Motor neuron (in vitro differentiated cells): ENCODE measurements at regions not wholly inside any gene's neighbourhood (a gene's known extent, or its start where the extent isn't known, plus 50 kb on each side); places are given as distances from the start of the nearest gene placed in this dataset.

Source experiments
- ATAC-seq, 8 experiments: fragments of 200-7000 bp; cut with Tn5 transposase; replicated peaks in 6 of 8; 2 replicates each; pipeline ENCODE4 v1.8.0; 2021; ENCODE audit warnings: mild to moderate bottlenecking in 8 of 8, moderate library complexity in 8 of 8
- H3K27ac ChIP-seq, 2 donors: fragments of 250-450 bp; sonication (Bioruptor Pico); 2 replicates each; pipeline ENCODE4 v1.9.0; 2021; ENCODE audit warnings: antibody characterized with exemption in 2 of 2, mild to moderate bottlenecking in 2 of 2, moderate library complexity in 1 of 2
- H3K4me1 ChIP-seq, 2 donors: fragments of 250-450 bp; sonication (Bioruptor Pico); replicated peaks in 1 of 2; 2 replicates each; pipeline ENCODE4 v1.6.1; 2021; ENCODE audit warnings: antibody characterized with exemption in 2 of 2, mild to moderate bottlenecking in 2 of 2, moderate library complexity in 1 of 2
- H3K4me3 ChIP-seq, 5 donors: fragments of 250-450 bp; sonication (Bioruptor Pico); 2 replicates each; pipeline ENCODE4 v1.9.0; 2021; ENCODE audit warnings: antibody characterized with exemption in 5 of 5, mild to moderate bottlenecking in 5 of 5, moderate library complexity in 4 of 5
- WGBS, 10 experiments: fragments of 450-650 bp; shearing (Covaris generic); methylation state at CpG; one replicate each; pipeline ENCODE4 v1.0.0; 2022; 5-methylcytosine and 5-hydroxymethylcytosine counted together
- in situ Hi-C, 9 experiments: fragments of 400-800 bp; cut with MboI; loops; one replicate each; pipeline ENCODE4 v1.15.0; 2021; ENCODE audit warnings: low sequenced_read_pairs in 9 of 9, low pct_unique_long_range_greater_than_20kb in 2 of 9; ENCODE audit not compliant: unreplicated experiment in 9 of 9

- Histone ChIP-seq H3K27ac (no peak overlapping the region), H3K4me1 (peaks cover under 1 to 9% of the 10 kb centered on the region in 2 donors), H3K4me3 (no peak overlapping the region)
- in situ Hi-C loops = no loop called here
- WGBS, 10 experiments = 60 to 73% methylated on average over 1 to 2 of the region's 2 CpGs; no CpG with 5 or more reads in 8 of the 10 experiments
- no peak for ATAC-seq
These were observed 95.0 kb downstream of the GEMIN8 start for GRCh38 chrX:13934731-13935130.

GRCh38 chrX:13933851-13934250, 95.8 kb downstream of the GEMIN8 start:
- Histone ChIP-seq H3K27ac (no peak overlapping the region), H3K4me1 (peaks cover 0 to 8% of the 10 kb centered on the region in 2 donors), H3K4me3 (no peak overlapping the region)
- ATAC-seq = no peak
- 14 to 100% (median 88%) methylated on average over 1 to 7 of the region's 7 CpGs; no CpG with 5 or more reads in 4 of the 10 experiments for WGBS, 10 experiments
- in situ Hi-C loops = no loop called here

- WGBS, 10 experiments = 10 to 100% (median 65%) methylated on average over 1 to 3 of the region's 3 CpGs; no CpG with 5 or more reads in 4 of the 10 experiments
- ATAC-seq = no peak
- in situ Hi-C loops = no loop called here
- H3K27ac ChIP-seq = no peak overlapping the region
- H3K4me1 ChIP-seq = peaks cover 0 to 8% of the 10 kb centered on the region in 2 donors
- no peak overlapping the region for H3K4me3 ChIP-seq
These were observed 96.3 kb downstream of the GEMIN8 start for GRCh38 chrX:13933352-13933751.

- in situ Hi-C loops = no loop called here
- no peak overlapping the region for H3K27ac ChIP-seq
- ATAC-seq = peak in 1 of 8 experiments; percentile 51
- H3K4me3 ChIP-seq = no peak overlapping the region
- H3K4me1 ChIP-seq = peaks cover 0 to 8% of the 10 kb centered on the region in 2 donors
These were observed 97.3 kb downstream of the GEMIN8 start for GRCh38 chrX:13932416-13932815.

GRCh38 chrX:13927175-13927574, 102.5 kb downstream of the GEMIN8 start:
- ATAC-seq = no peak
- WGBS, 10 experiments = 56 to 100% (median 100%) methylated on average over 1 to 2 of the region's 2 CpGs; no CpG with 5 or more reads in 5 of the 10 experiments
- no peaks in the 10 kb centered on the region for H3K4me1 ChIP-seq
- no peak overlapping the region for H3K4me3 ChIP-seq
- in situ Hi-C loops = no loop called here
- no peak overlapping the region for H3K27ac ChIP-seq

- no peak overlapping the region for H3K27ac ChIP-seq
- no peak overlapping the region for H3K4me3 ChIP-seq
- WGBS, 10 experiments = 0 to 100% (median 80%) methylated on average over 1 to 5 of the region's 5 CpGs; no CpG with 5 or more reads in 3 of the 10 experiments
- in situ Hi-C loops = no loop called here
- no peaks in the 10 kb centered on the region for H3K4me1 ChIP-seq
- ATAC-seq = no peak
These were observed 105.8 kb downstream of the GEMIN8 start for GRCh38 chrX:13923845-13924244.

GRCh38 chrX:13923289-13923688, 106.4 kb upstream of the GPM6B start:
- no peaks in the 10 kb centered on the region for H3K4me1 ChIP-seq
- ATAC-seq = peak in 1 of 8 experiments; percentile 35
- 54 to 100% (median 100%) methylated on average over 1 to 2 of the region's 2 CpGs; no CpG with 5 or more reads in 6 of the 10 experiments for WGBS, 10 experiments
- H3K4me3 ChIP-seq = no peak overlapping the region
- no peak overlapping the region for H3K27ac ChIP-seq
- in situ Hi-C loops = no loop called here

- Histone ChIP-seq H3K4me3 (no peak overlapping the region), H3K4me1 (no peaks in the 10 kb centered on the region), H3K27ac (no peak overlapping the region)
- ATAC-seq = peak in 3 of 8 experiments; percentile 51 to 58 (median 53)
- 0 to 78% (median 64%) methylated on average over 1 to 2 of the region's 2 CpGs; no CpG with 5 or more reads in 7 of the 10 experiments for WGBS, 10 experiments
- in situ Hi-C loops = no loop called here
These were observed 100.6 kb upstream of the GPM6B start for GRCh38 chrX:13917507-13917906.

GRCh38 chrX:13911586-13911985, 94.7 kb upstream of the GPM6B start:
- Histone ChIP-seq H3K27ac (no peak overlapping the region), H3K4me1 (no peaks in the 10 kb centered on the region), H3K4me3 (no peak overlapping the region)
- ATAC-seq = peak in 1 of 8 experiments; percentile 36
- in situ Hi-C loops = no loop called here
- 0 to 80% (median 69%) methylated on average over 1 of the region's 1 CpG; no CpG with 5 or more reads in 7 of the 10 experiments for WGBS, 10 experiments

- no peak overlapping the region for H3K27ac ChIP-seq
- H3K4me3 ChIP-seq = no peak overlapping the region
- peaks cover 0 to 5% of the 10 kb centered on the region in 2 donors for H3K4me1 ChIP-seq
- 0% methylated on average over 1 of the region's 1 CpG; no CpG with 5 or more reads in 7 of the 10 experiments for WGBS, 10 experiments
- in situ Hi-C loops = no loop called here
- ATAC-seq = peak in 4 of 8 experiments; percentile 42 to 68 (median 57)
These were observed 89.2 kb upstream of the GPM6B start for GRCh38 chrX:13906093-13906492.

GRCh38 chrX:13903405-13903804, 86.5 kb upstream of the GPM6B start:
- 40 to 90% (median 40%) methylated on average over 1 to 7 of the region's 8 CpGs; no CpG with 5 or more reads in 7 of the 10 experiments for WGBS, 10 experiments
- H3K27ac ChIP-seq = no peak overlapping the region
- in situ Hi-C loops = no loop called here

GRCh38 chrX:13902406-13902805, 85.5 kb upstream of the GPM6B start:
- in situ Hi-C loops = no loop called here
- Histone ChIP-seq H3K4me3 (no peak overlapping the region), H3K4me1 (peaks cover 0 to 5% of the 10 kb centered on the region in 2 donors), H3K27ac (no peak overlapping the region)
- ATAC-seq = no peak
- 58 to 100% (median 82%) methylated on average over 1 to 3 of the region's 3 CpGs; no CpG with 5 or more reads in 6 of the 10 experiments for WGBS, 10 experiments

More at GRCh38 chrX:13903405-13903804, 86.5 kb upstream of the GPM6B start:
- no peak for ATAC-seq
- Histone ChIP-seq H3K4me3 (no peak overlapping the region), H3K4me1 (peaks cover 0 to 5% of the 10 kb centered on the region in 2 donors)

- in situ Hi-C loops = no loop called here
- Histone ChIP-seq H3K4me1 (peaks cover 0 to 5% of the 10 kb centered on the region in 2 donors), H3K4me3 (no peak overlapping the region), H3K27ac (no peak overlapping the region)
- 0 to 100% (median 96%) methylated on average over 1 to 2 of the region's 2 CpGs; no CpG with 5 or more reads in 7 of the 10 experiments for WGBS, 10 experiments
- no peak for ATAC-seq
These were observed 84.5 kb upstream of the GPM6B start for GRCh38 chrX:13901354-13901753.

- H3K27ac ChIP-seq = no peak overlapping the region
- in situ Hi-C loops = no loop called here
These were observed 83.5 kb upstream of the GPM6B start for GRCh38 chrX:13900351-13900750.

More at GRCh38 chrX:13900351-13900750, 83.5 kb upstream of the GPM6B start:
- 83 to 100% (median 89%) methylated on average over 1 to 6 of the region's 10 CpGs; no CpG with 5 or more reads in 6 of the 10 experiments for WGBS, 10 experiments
- peaks cover 0 to 1% of the 10 kb centered on the region in 2 donors for H3K4me1 ChIP-seq
- H3K4me3 ChIP-seq = no peak overlapping the region
- no peak for ATAC-seq
